Lung (tissue), 11 donors: ENCODE measurements at regions not wholly inside any gene's neighbourhood (a gene's known extent, or its start where the extent isn't known, plus 50 kb on each side); places are given as distances from the start of the nearest gene placed in this dataset.

ENCODE experiments used
- ATAC-seq: fragments of 200-7000 bp; cut with Tn5 transposase; one replicate; pipeline ENCODE4 v1.9.1; 2020; ENCODE audit warnings: moderate number of reproducible peaks; ENCODE audit not compliant: insufficient read depth, low FRiP score
- DNase-seq, 3 donors: peaks; one replicate each; pipeline ENCODE4 v3.0.0-alpha.2; 2013 to 2017
- H3K27ac ChIP-seq, 2 donors: one replicate each; pipeline ENCODE4 v1.5.1; 2013; ENCODE audit warnings: mild to moderate bottlenecking in 2 of 2, moderate library complexity in 2 of 2, control low read depth in 1 of 2, inconsistent platforms in 1 of 2, low read depth in 1 of 2, low read length in 1 of 2
- H3K27me3 ChIP-seq, 3 donors: one replicate each; pipeline ENCODE4 v1.5.1; 2013; ENCODE audit warnings: low read length in 2 of 3; ENCODE audit not compliant: control insufficient read depth in 3 of 3, insufficient read depth in 3 of 3
- H3K36me3 ChIP-seq, 4 donors: one replicate each; pipeline ENCODE4 v1.5.1; 2013; ENCODE audit warnings: low read length in 4 of 4, mild to moderate bottlenecking in 1 of 4, moderate library complexity in 1 of 4; ENCODE audit not compliant: control insufficient read depth in 4 of 4, insufficient read depth in 4 of 4
- H3K4me1 ChIP-seq, 5 donors: one replicate each; pipeline ENCODE4 v1.5.1; 2013; ENCODE audit warnings: low read length in 5 of 5, mild to moderate bottlenecking in 2 of 5, moderate library complexity in 1 of 5; ENCODE audit not compliant: control insufficient read depth in 5 of 5, insufficient read depth in 5 of 5
- H3K4me3 ChIP-seq: one replicate; pipeline ENCODE4 v1.5.1; 2013; ENCODE audit warnings: mild to moderate bottlenecking, control low read depth, moderate library complexity
- H3K9ac ChIP-seq, 2 donors: one replicate each; pipeline ENCODE4 v1.5.1; 2013; ENCODE audit warnings: low read length in 2 of 2, control low read depth in 1 of 2; ENCODE audit not compliant: insufficient read depth in 1 of 2
- H3K9me3 ChIP-seq, 4 donors: one replicate each; pipeline ENCODE4 v1.5.1; 2013; ENCODE audit warnings: low read length in 3 of 4, mild to moderate bottlenecking in 1 of 4, moderate library complexity in 1 of 4; ENCODE audit not compliant: control insufficient read depth in 4 of 4, insufficient read depth in 3 of 4
- WGBS, 2 donors: extraction: QIAGEN DNeasy Blood & Tissue Kit; methylation state at CpG; one replicate each; pipeline ENCODE4 v1.1.7; 2013; 5-methylcytosine and 5-hydroxymethylcytosine counted together
- TF ChIP-seq, protein P1 (sequence below): IDR thresholded peaks from 2 replicates; pipeline ENCODE4 v1.5.1; 2012; ENCODE audit warnings: mild to moderate bottlenecking; ENCODE audit errors: control extremely low read depth, extremely low read depth
- donor health status: control.
- donor health status: control.
- donor health status: Bipolar disorder and iron deficiency.
- donor health status: healthy.
- donor health status: DM: yes; HTN: yes; CAD: no.

DNA sequence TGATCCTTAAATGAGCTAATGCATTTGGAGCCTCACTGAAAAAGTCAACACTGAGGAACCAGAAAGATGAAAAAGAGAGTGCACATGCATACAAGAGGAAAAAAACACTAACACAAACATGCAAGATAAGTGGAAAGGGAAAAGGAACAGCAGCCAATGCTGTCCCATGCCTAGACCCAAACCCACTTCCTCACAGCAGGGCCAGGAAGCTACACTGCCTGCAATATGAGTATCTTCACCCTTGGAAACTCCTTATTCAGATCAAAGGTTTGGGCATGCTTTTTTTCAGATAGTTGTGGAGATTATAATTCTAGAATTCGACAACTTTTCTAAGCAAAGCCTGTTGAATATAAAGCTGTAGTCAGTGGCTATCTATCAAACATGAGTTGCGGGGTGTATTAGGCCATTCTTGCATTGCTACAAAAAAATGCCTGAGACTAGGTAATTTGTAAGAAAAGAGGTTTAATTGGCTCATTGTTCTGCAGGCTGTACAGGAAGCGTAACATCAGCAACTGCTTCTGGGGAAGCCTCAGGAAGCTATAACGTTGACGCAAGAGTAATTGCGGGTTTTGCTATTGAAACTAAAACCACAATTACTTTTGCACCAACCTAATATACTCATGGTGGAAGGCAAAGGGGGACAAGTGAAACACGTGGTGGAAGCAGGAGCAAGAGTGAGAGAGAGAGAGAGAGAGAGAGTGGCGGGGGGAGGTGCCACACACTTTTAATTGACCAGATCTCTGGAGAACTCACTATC, 138.2 kb downstream of the MBD2 start:
- Histone ChIP-seq H3K9me3 (peaks cover 0 to 7% (median 0%) of the 10 kb centered on the region in 4 donors), H3K27ac (no peak overlapping the region), H3K4me1 (peaks cover 0 to 2% (median 0%) of the 10 kb centered on the region in 5 donors), H3K4me3 (no peak overlapping the region), H3K36me3 (no peaks in the 10 kb centered on the region), H3K9ac (no peak overlapping the region), H3K27me3 (no peaks in the 10 kb centered on the region)
- DNase-seq (no peak), ATAC-seq (no peak)
- TF ChIP-seq, protein P1, sequence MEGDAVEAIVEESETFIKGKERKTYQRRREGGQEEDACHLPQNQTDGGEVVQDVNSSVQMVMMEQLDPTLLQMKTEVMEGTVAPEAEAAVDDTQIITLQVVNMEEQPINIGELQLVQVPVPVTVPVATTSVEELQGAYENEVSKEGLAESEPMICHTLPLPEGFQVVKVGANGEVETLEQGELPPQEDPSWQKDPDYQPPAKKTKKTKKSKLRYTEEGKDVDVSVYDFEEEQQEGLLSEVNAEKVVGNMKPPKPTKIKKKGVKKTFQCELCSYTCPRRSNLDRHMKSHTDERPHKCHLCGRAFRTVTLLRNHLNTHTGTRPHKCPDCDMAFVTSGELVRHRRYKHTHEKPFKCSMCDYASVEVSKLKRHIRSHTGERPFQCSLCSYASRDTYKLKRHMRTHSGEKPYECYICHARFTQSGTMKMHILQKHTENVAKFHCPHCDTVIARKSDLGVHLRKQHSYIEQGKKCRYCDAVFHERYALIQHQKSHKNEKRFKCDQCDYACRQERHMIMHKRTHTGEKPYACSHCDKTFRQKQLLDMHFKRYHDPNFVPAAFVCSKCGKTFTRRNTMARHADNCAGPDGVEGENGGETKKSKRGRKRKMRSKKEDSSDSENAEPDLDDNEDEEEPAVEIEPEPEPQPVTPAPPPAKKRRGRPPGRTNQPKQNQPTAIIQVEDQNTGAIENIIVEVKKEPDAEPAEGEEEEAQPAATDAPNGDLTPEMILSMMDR: no peak
- 46 to 76% methylated on average over 8 of the region's 8 CpGs for WGBS, 2 donors

- Histone ChIP-seq H3K27ac (no peak overlapping the region), H3K4me1 (no peaks in the 10 kb centered on the region), H3K9me3 (peaks cover 0 to 7% (median 0%) of the 10 kb centered on the region in 4 donors), H3K27me3 (no peaks in the 10 kb centered on the region), H3K9ac (no peak overlapping the region), H3K4me3 (no peak overlapping the region), H3K36me3 (no peaks in the 10 kb centered on the region)
- TF ChIP-seq, protein P1: no peak
- DNase-seq (no peak), ATAC-seq (no peak)
- WGBS, 2 donors: 79 to 80% methylated on average over 2 of the region's 2 CpGs
These were observed 143.6 kb downstream of the MBD2 start for GRCh38 chr18:54080858-54081257.

GRCh38 chr18:54076166-54076565, 148.3 kb downstream of the MBD2 start:
- H3K4me1 ChIP-seq: no peaks in the 10 kb centered on the region
- H3K4me3 ChIP-seq: no peak overlapping the region
- no peaks in the 10 kb centered on the region for H3K36me3 ChIP-seq
- H3K27ac ChIP-seq: no peak overlapping the region
- DNase-seq (no peak), ATAC-seq (no peak)
- 94 to 97% methylated on average over 1 of the region's 1 CpG for WGBS, 2 donors
- TF ChIP-seq, protein P1: no peak
- H3K27me3 ChIP-seq: no peaks in the 10 kb centered on the region
- no peak overlapping the region for H3K9ac ChIP-seq
- H3K9me3 ChIP-seq: no peaks in the 10 kb centered on the region

GRCh38 chr18:54075689-54076088, 148.8 kb downstream of the MBD2 start:
- TF ChIP-seq, protein P1: no peak
- DNase-seq (no peak), ATAC-seq (no peak)
- H3K36me3 ChIP-seq: no peaks in the 10 kb centered on the region
- no peak overlapping the region for H3K9ac ChIP-seq
- no peaks in the 10 kb centered on the region for H3K27me3 ChIP-seq
- H3K27ac ChIP-seq: no peak overlapping the region
- WGBS, 2 donors: 88 to 95% methylated on average over 3 of the region's 3 CpGs
- H3K4me1 ChIP-seq: no peaks in the 10 kb centered on the region
- H3K9me3 ChIP-seq: no peaks in the 10 kb centered on the region
- H3K4me3 ChIP-seq: no peak overlapping the region
